ENCODE measurements at regions not wholly inside any gene's neighbourhood (a gene's known extent, or its start where the extent isn't known, plus 50 kb on each side); places are given as distances from the start of the nearest gene placed in this dataset.
"Not testable (repeated sequence)": the region's sequence is repeated elsewhere in the genome, so short reads cannot be mapped to it uniquely, and the experiment has no call there.

DNA sequence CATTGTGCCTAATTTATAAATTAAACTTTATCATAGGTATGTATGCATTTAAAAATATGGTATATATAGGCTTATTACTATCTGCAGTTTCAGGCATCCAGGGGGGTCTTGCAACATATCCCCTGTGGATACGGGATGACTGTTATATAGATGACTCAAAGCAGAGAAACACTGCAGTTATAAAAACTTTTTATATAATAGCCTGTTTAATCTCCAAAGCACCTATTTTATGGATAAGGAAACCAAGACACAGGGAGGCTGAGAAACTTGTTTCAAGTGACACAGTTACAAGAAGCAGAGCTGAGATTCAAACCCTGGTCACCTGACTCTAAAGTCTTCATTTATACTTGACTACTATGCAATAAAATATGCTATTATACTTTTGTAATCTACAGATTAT is 897.7 kb downstream of the KCNA4 start:
- ATAC-seq, result no peak
- no peak for DNase-seq (ENCODE audit: low spot score)

- ATAC-seq, result no peak
These were observed 915.9 kb downstream of the KCNA4 start for GRCh38 chr11:29100967-29101366.

GRCh38 chr11:29095821-29096220 is 921.0 kb downstream of the KCNA4 start:
- ATAC-seq (no peak), DNase-seq (ENCODE audit: low spot score) (no peak)

More at GRCh38 chr11:29100967-29101366, 915.9 kb downstream of the KCNA4 start:
- no peak for DNase-seq (ENCODE audit: low spot score)

DNA sequence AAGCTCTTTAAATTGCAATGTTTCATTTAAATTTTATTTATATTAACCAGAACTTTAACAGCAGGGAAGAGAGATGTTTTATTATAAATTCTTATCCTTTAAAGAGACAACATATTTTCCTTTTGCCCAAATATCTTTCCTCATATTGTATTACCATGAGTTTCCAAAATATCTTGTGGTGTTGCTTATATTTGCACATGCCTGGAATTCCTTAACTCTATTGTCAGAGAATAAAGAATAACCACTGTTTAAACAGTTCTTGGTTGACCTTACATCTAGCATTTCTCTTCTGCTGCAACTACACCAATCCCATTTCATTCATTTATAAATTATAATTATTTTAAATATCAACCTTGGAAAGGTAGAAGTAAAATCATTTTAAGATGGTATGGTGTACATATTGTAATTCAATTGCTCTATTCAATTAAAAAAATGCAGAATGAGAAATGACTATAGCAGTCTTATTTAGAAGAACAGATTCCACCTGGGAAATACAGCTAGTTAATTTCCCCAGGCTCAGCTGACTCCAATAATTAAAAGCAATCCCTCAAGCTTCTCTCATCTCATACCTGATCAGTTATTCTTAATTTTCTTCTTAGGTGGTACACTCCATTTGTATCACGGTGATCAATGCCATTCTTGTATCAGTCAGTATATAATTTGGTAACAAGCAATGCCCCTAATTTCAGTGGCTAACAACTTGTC is 923.3 kb downstream of the KCNA4 start:
- ATAC-seq (no peak), DNase-seq (ENCODE audit: low spot score) (no peak)

GRCh38 chr11:29087200-29087812 is 929.5 kb downstream of the KCNA4 start:
- ATAC-seq (no peak), DNase-seq (ENCODE audit: low spot score) (no peak)

GRCh38 chr11:29075726-29076125 is 941.1 kb downstream of the KCNA4 start:
- ATAC-seq (no peak), DNase-seq (ENCODE audit: low spot score) (no peak)

- ATAC-seq (no peak), DNase-seq (ENCODE audit: low spot score) (no peak)
These were observed 953.0 kb downstream of the KCNA4 start for GRCh38 chr11:29063630-29064361.

DNA sequence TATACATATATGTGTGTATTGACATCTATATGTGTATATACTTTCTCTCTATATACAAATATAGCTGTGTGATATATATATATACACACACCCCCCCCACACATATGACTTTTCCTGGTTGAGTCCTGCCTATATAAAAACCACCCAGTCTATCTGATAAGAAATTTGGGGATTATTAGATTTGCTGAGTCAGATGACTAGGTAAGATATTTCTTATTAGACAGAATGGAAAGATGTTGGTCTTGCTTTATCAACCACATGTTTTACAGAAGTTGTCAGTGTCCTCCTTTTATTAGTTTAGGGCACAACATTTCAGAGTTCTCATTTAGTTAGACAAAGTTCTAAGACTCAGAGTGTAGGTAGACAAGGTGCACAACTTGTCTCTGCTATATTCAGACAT is 953.3 kb downstream of the METTL15 start:
- DNase-seq (ENCODE audit: low spot score), result no peak
- no peak for ATAC-seq

DNA sequence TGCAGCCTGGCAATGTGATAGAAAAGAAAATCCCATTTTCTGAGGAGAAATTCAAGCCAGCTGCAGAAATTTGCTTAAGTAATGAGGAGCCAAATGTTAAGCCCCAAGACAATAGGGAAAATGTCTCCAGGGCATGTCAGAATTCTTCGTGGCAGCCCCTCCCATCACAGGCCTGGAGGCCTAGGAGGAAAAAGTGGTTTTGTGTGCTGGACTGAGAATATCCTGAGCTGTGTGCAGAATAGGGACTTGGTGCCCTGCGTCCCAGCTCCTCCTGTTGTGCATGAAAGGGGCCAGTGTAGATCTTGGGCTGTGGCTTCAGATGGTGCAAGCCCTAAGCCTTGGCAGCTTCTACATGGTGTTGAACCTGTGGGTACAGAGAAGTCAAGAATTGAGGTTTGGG is 948.3 kb downstream of the METTL15 start:
- not testable (repeated sequence) for ATAC-seq; DNase-seq (ENCODE audit: low spot score)

DNA sequence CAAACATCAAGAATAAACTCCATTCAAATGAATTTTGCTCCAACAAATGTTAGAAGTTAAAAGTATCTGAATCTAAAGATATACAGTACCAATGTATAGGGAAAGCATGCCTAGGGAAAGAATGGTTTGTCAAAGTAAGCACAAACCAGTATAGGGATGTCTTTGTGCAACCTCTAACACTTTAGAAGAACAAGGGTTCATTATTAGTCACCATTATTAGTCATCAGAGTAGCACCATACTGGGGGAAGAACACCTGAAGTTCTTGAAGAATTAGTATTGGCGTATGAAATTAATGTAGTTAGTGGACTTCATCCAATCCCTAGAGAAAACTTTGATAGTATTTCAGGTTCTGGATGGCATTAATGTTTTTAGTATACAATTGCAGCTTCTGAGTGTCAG is 943.7 kb downstream of the METTL15 start:
- DNase-seq (ENCODE audit: low spot score) (no peak), ATAC-seq (no peak)

DNA sequence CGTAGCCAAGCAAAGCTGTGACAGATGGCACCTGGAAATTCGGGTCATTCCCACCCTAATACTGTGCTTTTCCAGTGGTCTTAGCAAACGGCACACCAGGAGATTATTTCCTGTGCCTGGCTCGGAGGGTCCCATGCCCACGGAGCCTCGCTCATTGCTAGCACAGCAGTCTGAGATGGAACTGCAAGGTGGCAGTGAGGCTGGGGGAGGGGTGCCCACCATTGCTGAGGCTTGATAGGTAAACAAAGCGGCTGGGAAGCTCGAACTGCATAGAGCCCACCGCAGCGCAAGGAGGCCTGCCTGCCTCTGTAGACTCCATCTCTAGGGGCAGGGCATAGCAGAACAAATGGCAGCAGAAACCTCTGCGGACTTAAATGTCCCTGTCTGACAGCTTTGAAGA is 942.8 kb downstream of the METTL15 start:
- not testable (repeated sequence) for ATAC-seq

GRCh38 chr11:29040489-29040888 is 932.3 kb downstream of the METTL15 start:
- DNase-seq (ENCODE audit: low spot score) (no peak), ATAC-seq (no peak)

More for the DNA sequence above, 942.8 kb downstream of the METTL15 start:
- not testable (repeated sequence) for DNase-seq (ENCODE audit: low spot score)

- no peak for DNase-seq (ENCODE audit: low spot score)
- no peak for ATAC-seq
These were observed 924.4 kb downstream of the METTL15 start for GRCh38 chr11:29032384-29033149.

GRCh38 chr11:29029452-29029851 is 921.3 kb downstream of the METTL15 start:
- no peak for DNase-seq (ENCODE audit: low spot score)
- no peak for ATAC-seq

DNA sequence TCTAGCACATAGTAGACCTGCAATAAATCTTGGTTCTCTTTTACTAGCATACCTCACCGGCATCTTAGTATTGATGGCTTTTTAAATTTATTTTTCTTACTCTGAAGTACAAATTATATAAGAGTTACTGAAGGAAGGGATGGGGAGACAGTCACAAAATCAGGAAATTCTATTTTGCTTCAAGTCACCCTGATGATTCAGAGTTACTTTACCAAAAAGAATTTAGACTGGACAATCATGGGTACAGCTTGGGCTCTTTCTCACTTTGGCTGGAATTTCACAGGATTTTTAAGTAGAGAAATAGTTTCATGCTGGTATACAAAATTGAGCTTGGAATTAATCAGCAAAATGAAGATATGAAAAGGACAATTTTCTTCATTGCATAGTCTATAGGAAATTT is 919.2 kb downstream of the METTL15 start:
- no peak for DNase-seq (ENCODE audit: low spot score)
- ATAC-seq, result no peak

GRCh38 chr11:29026286-29026685 is 918.1 kb downstream of the METTL15 start:
- DNase-seq (ENCODE audit: low spot score) (no peak), ATAC-seq (no peak)

- no peak for ATAC-seq
- DNase-seq (ENCODE audit: low spot score), result no peak
These were observed 916.8 kb downstream of the METTL15 start for GRCh38 chr11:29025001-29025400.

GRCh38 chr11:29024386-29024785 is 916.2 kb downstream of the METTL15 start:
- DNase-seq (ENCODE audit: low spot score) (no peak), ATAC-seq (no peak)

- DNase-seq (ENCODE audit: low spot score), result no peak
- ATAC-seq, result no peak
These were observed 915.6 kb downstream of the METTL15 start for GRCh38 chr11:29023761-29024160.

GRCh38 chr11:29022676-29023075 is 914.5 kb downstream of the METTL15 start:
- no peak for DNase-seq (ENCODE audit: low spot score)
- no peak for ATAC-seq

GRCh38 chr11:29019960-29020683 is 911.9 kb downstream of the METTL15 start:
- DNase-seq (ENCODE audit: low spot score) (no peak), ATAC-seq (no peak)
